Panc1 (cell line): ENCODE measurements at regions not wholly inside any gene's neighbourhood (a gene's known extent, or its start where the extent isn't known, plus 50 kb on each side); places are given as distances from the start of the nearest gene placed in this dataset.

Experiments
- ATAC-seq: fragments of 200-7000 bp; cut with Tn5 transposase; 2 replicates; pipeline ENCODE4 v1.9.1; 2020; ENCODE audit warnings: mild to moderate bottlenecking, moderate library complexity
- BruUV-seq: library from RNA; stranded (reverse); fragments of 400-500 nt; replicated peaks from 2 replicates; lab custom pipeline; 2021; lab: Mats Ljungman, UMichigan
- CTCF ChIA-PET: fragments of 300-600 bp; sonication (Branson Sonifier 250); formaldehyde crosslinking; loops from one replicate; lab custom pipeline; 2022; ENCODE audit warnings: antibody characterized with exemption; lab: Charles Lee
- POLR2A ChIA-PET: fragments of 300-600 bp; sonication (Branson Sonifier 250); formaldehyde crosslinking; loops from one replicate; lab custom pipeline; 2022; ENCODE audit warnings: antibody characterized with exemption; lab: Charles Lee
- DNase-seq: peaks from one replicate; pipeline ENCODE4 v3.0.0-alpha.2; 2010; ENCODE audit warnings: low read depth, low spot score
- H3K27ac ChIP-seq: 2 replicates; pipeline ENCODE4 v1.5.1; 2011; ENCODE audit warnings: mild to moderate bottlenecking, low read length, inconsistent platforms
- H3K27me3 ChIP-seq: fragments of 200-500 bp; sonication (Bioruptor generic); 2 replicates; pipeline ENCODE4 v1.6.0; 2014; ENCODE audit warnings: low read length, inconsistent platforms; ENCODE audit not compliant: control insufficient read depth, insufficient read depth
- H3K36me3 ChIP-seq: fragments of 200-500 bp; sonication (Bioruptor generic); 2 replicates; pipeline ENCODE4 v1.5.1; 2014; ENCODE audit warnings: inconsistent platforms, mild to moderate bottlenecking, low read length, moderate library complexity; ENCODE audit not compliant: control insufficient read depth, insufficient read depth
- H3K4me1 ChIP-seq: 2 replicates; pipeline ENCODE4 v1.5.1; 2011; ENCODE audit warnings: inconsistent platforms, mild to moderate bottlenecking, low read length, moderate library complexity; ENCODE audit not compliant: control insufficient read depth, insufficient read depth
- H3K4me3 ChIP-seq, 2 experiments: 2 replicates each; pipeline ENCODE4 v1.5.1; 2011 to 2012; ENCODE audit warnings: low read depth in 2 of 2, low read length in 2 of 2, mild to moderate bottlenecking in 2 of 2, inconsistent platforms in 1 of 2, moderate library complexity in 1 of 2
- H3K9me3 ChIP-seq: fragments of 200-500 bp; sonication (Bioruptor generic); 2 replicates; pipeline ENCODE4 v1.5.1; 2014; ENCODE audit warnings: low read depth, mild to moderate bottlenecking, inconsistent platforms, low read length, moderate library complexity; ENCODE audit not compliant: control insufficient read depth, insufficient read depth
- POLR2AphosphoS5 ChIP-seq: IDR thresholded peaks from 2 replicates; pipeline ENCODE4 v1.6.1; 2012; ENCODE audit warnings: mild to moderate bottlenecking, low read depth, low read length, moderate library complexity
- SIN3A ChIP-seq: IDR thresholded peaks from 2 replicates; pipeline ENCODE4 v1.6.1; 2012; ENCODE audit warnings: low read depth, mild to moderate bottlenecking, low read length, moderate library complexity, borderline replicate concordance; ENCODE audit not compliant: insufficient read depth
- TCF7L2 ChIP-seq: IDR thresholded peaks from 2 replicates; pipeline ENCODE4 v1.6.1; 2011; ENCODE audit warnings: mild to moderate bottlenecking, low read depth, low read length, inconsistent platforms
- in situ Hi-C: cut with HindIII; loops from 2 replicates; pipeline ENCODE4 v1.10.0; 2016; ENCODE audit warnings: low sequenced_read_pairs, low pct_unique_long_range_greater_than_20kb
- intact Hi-C: fragments of 100-400 bp; cut with micrococcal nuclease; formaldehyde crosslinking; loops from one replicate; pipeline ENCODE4 v1.10.0; 2022; ENCODE audit not compliant: unreplicated experiment
- TF ChIP-seq, protein P1 (sequence below): fragments of 450-650 bp; IDR thresholded peaks from 2 replicates; pipeline ENCODE4 v1.5.1; 2017; ENCODE audit warnings: mild to moderate bottlenecking
- TF ChIP-seq, protein P2 (sequence below), 2 experiments: IDR thresholded peaks; 2 replicates each; pipeline ENCODE4 v1.6.1; 2011 to 2012; ENCODE audit warnings: low read depth in 2 of 2, control low read depth in 1 of 2, low read length in 1 of 2, mild to moderate bottlenecking in 1 of 2, moderate library complexity in 1 of 2; ENCODE audit not compliant: insufficient read depth in 1 of 2

DNA sequence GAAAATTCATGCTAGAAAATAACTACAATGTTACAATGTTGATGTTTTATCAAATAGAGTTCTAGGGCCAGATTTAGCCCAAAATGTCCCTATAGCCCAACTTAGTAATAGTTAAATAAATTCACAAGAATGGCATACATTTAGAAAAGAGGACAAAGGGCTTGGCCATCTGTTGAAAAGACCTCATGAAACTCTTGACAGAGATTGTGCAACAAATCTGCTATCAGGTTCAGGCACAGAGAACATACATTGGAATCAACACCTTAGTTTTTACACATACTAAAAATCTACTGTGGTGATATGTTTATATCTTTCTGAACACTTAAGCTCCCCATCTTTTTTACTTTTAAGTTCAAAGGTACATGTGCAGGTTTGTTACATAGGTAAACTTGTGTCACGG, 298.3 kb upstream of the DACH1 start:
- BruUV-seq: no TSS peak
- CTCF ChIA-PET: no interaction called here
- intact Hi-C loops: no loop called here

DNA sequence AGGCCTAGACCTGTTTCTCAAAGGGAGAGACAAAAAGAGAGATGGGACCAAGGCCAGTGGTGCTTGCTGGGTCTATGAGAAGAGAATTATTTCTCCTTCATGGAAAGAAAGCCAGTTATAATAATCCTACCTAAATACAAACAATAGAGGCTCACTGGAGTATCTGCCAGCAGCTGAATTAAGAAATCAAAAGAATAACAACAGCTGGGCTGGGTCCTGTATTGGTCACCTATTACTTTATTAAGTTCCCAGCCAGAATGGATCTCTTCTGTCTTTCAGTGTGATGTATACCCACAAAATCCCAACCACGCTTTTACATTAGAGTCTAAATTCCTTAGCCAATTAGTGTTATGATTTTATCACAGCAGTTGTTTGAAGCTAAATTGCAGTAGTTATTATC, 297.8 kb upstream of the DACH1 start:
- in situ Hi-C loops: no loop called here
- no peaks in the 10 kb centered on the region for H3K4me1 ChIP-seq
- no peak overlapping the region for H3K27ac ChIP-seq
- no peak for ATAC-seq
- H3K4me3 ChIP-seq: no peak overlapping the region
- no TSS peak for BruUV-seq
- TF ChIP-seq, protein P1, sequence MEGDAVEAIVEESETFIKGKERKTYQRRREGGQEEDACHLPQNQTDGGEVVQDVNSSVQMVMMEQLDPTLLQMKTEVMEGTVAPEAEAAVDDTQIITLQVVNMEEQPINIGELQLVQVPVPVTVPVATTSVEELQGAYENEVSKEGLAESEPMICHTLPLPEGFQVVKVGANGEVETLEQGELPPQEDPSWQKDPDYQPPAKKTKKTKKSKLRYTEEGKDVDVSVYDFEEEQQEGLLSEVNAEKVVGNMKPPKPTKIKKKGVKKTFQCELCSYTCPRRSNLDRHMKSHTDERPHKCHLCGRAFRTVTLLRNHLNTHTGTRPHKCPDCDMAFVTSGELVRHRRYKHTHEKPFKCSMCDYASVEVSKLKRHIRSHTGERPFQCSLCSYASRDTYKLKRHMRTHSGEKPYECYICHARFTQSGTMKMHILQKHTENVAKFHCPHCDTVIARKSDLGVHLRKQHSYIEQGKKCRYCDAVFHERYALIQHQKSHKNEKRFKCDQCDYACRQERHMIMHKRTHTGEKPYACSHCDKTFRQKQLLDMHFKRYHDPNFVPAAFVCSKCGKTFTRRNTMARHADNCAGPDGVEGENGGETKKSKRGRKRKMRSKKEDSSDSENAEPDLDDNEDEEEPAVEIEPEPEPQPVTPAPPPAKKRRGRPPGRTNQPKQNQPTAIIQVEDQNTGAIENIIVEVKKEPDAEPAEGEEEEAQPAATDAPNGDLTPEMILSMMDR: no peak
- TF ChIP-seq TCF7L2 (no peak), POLR2AphosphoS5 (no peak), SIN3A (no peak)
- TF ChIP-seq, protein P2, sequence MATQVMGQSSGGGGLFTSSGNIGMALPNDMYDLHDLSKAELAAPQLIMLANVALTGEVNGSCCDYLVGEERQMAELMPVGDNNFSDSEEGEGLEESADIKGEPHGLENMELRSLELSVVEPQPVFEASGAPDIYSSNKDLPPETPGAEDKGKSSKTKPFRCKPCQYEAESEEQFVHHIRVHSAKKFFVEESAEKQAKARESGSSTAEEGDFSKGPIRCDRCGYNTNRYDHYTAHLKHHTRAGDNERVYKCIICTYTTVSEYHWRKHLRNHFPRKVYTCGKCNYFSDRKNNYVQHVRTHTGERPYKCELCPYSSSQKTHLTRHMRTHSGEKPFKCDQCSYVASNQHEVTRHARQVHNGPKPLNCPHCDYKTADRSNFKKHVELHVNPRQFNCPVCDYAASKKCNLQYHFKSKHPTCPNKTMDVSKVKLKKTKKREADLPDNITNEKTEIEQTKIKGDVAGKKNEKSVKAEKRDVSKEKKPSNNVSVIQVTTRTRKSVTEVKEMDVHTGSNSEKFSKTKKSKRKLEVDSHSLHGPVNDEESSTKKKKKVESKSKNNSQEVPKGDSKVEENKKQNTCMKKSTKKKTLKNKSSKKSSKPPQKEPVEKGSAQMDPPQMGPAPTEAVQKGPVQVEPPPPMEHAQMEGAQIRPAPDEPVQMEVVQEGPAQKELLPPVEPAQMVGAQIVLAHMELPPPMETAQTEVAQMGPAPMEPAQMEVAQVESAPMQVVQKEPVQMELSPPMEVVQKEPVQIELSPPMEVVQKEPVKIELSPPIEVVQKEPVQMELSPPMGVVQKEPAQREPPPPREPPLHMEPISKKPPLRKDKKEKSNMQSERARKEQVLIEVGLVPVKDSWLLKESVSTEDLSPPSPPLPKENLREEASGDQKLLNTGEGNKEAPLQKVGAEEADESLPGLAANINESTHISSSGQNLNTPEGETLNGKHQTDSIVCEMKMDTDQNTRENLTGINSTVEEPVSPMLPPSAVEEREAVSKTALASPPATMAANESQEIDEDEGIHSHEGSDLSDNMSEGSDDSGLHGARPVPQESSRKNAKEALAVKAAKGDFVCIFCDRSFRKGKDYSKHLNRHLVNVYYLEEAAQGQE (IDR thresholded peaks at IDR 0.05; ENCODE audit: insufficient read depth in 1 of 2, low read depth in 2 of 2, low read length in 1 of 2): no peak
- POLR2A ChIA-PET: no interaction called here
- no peaks in the 10 kb centered on the region for H3K9me3 ChIP-seq
- no peaks in the 10 kb centered on the region for H3K27me3 ChIP-seq
- no peak for DNase-seq
- intact Hi-C loops: no loop called here
- H3K36me3 ChIP-seq: no peaks in the 10 kb centered on the region
- CTCF ChIA-PET: no interaction called here

More for the DNA sequence above, 298.3 kb upstream of the DACH1 start:
- Histone ChIP-seq H3K27me3 (no peaks in the 10 kb centered on the region), H3K27ac (no peak overlapping the region), H3K4me3 (no peak overlapping the region), H3K9me3 (no peaks in the 10 kb centered on the region), H3K36me3 (no peaks in the 10 kb centered on the region), H3K4me1 (no peaks in the 10 kb centered on the region)
- TF ChIP-seq, protein P1: no peak
- TF ChIP-seq TCF7L2: no peak
- TF ChIP-seq, protein P2 (IDR thresholded peaks at IDR 0.05; ENCODE audit: insufficient read depth in 1 of 2, low read depth in 2 of 2, low read length in 1 of 2): no peak
- no peak for TF ChIP-seq POLR2AphosphoS5
- TF ChIP-seq SIN3A: no peak
- DNase-seq (no peak), ATAC-seq (no peak)
- in situ Hi-C loops: no loop called here
- POLR2A ChIA-PET: no interaction called here
